Stimulated activated CD8-positive, alpha-beta memory T cell treated with anti-CD3 and anti-CD28 coated beads, Interleukin-7, amount 100 ng/mL, for 4 hours (primary cell): ENCODE measurements at regions not wholly inside any gene's neighbourhood (a gene's known extent, or its start where the extent isn't known, plus 50 kb on each side); places are given as distances from the start of the nearest gene placed in this dataset.

ENCODE experiments used
- DNase-seq, 2 donors: peaks; one replicate each; pipeline ENCODE4 v3.0.0-alpha.2; 2020; ENCODE audit warnings: low read depth in 2 of 2

- DNase-seq: no peak
Observed at GRCh38 chr14:65318636-65319506, 93.7 kb upstream of the FUT8 start.

GRCh38 chr14:65320661-65321308 lies 91.7 kb upstream of the FUT8 start:
- DNase-seq: no peak

GRCh38 chr14:65321370-65321875 lies 91.1 kb upstream of the FUT8 start:
- DNase-seq: no peak

- no peak for DNase-seq
Observed at GRCh38 chr14:65329481-65329880, 83.0 kb upstream of the FUT8 start.

- no peak for DNase-seq
Observed at GRCh38 chr14:65329911-65330310, 82.6 kb upstream of the FUT8 start.

GRCh38 chr14:65330416-65330815 lies 82.1 kb upstream of the FUT8 start:
- no peak for DNase-seq

GRCh38 chr14:65331652-65332051 lies 80.9 kb upstream of the FUT8 start:
- DNase-seq: no peak

GRCh38 chr14:65332141-65332871 lies 80.2 kb upstream of the FUT8 start:
- no peak for DNase-seq

GRCh38 chr14:65333943-65334687 lies 78.4 kb upstream of the FUT8 start:
- DNase-seq: no peak

- DNase-seq: no peak
Observed at GRCh38 chr14:65334765-65335410, 77.6 kb upstream of the FUT8 start.

- no peak for DNase-seq
Observed at GRCh38 chr14:65335411-65335947, 77.1 kb upstream of the FUT8 start.

- DNase-seq: peak; percentile 33 to 43
Observed at GRCh38 chr14:65336191-65336591, 76.3 kb upstream of the FUT8 start.

GRCh38 chr14:65339866-65340265 lies 72.7 kb upstream of the FUT8 start:
- no peak for DNase-seq

GRCh38 chr14:65344011-65344410 lies 68.5 kb upstream of the FUT8 start:
- no peak for DNase-seq

- DNase-seq: no peak
Observed at GRCh38 chr14:65345266-65345665, 67.3 kb upstream of the FUT8 start.

- no peak for DNase-seq
Observed at GRCh38 chr14:65346474-65346873, 66.1 kb upstream of the FUT8 start.

GRCh38 chr14:65346895-65347294 lies 65.6 kb upstream of the FUT8 start:
- no peak for DNase-seq

- DNase-seq: no peak
Observed at GRCh38 chr14:65348137-65348536, 64.4 kb upstream of the FUT8 start.

GRCh38 chr14:65349100-65349499 lies 63.4 kb upstream of the FUT8 start:
- no peak for DNase-seq

- DNase-seq: no peak
Observed at GRCh38 chr14:65351493-65352194, 60.9 kb upstream of the FUT8 start.
